ENCODE measurements at regions not wholly inside any gene's neighbourhood (a gene's known extent, or its start where the extent isn't known, plus 50 kb on each side); places are given as distances from the start of the nearest gene placed in this dataset.

DNA sequence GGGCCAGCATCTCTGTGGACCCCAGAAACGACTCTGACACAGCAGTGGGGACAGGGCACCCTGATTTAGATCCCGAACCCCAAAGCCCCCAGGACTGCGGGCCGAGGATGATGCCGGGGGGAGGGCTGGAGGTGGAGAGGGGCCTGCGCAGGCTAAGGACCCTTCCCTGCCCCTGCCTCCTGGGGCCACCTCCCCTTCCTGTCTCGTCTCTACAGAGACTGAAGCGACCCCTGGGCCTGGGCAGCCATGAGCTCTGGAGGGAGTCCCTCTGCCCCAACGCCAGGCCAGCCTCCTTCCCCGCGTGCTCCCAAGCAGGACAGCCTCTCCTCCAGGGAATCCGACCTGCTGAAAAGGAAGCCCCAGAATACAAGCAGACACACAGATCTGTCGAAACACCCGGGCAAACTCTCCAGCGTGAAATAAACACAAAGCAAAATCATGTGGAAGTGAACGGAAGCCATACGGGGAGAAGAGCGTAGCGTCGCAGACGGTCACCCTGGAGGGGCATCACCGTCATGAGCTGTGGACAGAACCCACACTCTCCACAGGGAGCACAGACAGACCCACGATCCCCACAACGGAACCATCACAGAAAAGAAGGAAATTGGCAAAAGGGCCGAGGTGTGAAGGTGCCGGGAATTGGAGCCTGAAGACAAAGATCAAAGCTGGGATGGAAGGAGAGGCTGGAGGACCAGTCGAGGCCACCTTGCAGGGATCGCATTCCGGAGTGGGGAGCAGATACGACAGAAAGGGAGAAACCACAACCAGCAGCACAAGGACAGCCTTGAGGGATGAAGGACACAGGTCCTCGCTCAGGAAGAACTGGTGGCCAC lies 51.0 kb upstream of the CTDP1 start:
- DNase-seq = no peak

DNA sequence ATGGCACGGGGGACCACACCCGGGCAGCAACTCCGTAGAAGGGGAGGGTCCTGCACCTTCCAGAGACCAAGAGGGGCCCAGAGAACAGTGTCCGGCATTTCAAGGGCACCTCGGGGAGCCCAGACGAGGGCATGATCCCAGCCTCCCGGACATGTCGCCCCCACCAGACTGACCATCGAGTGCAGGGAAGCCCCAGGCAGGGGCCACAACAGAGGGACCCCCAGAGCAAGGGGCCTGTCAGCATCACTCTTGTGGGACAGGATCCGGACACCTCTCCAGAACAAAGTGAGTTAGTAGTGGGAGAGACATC lies 50.4 kb upstream of the CTDP1 start:
- DNase-seq = no peak

DNA sequence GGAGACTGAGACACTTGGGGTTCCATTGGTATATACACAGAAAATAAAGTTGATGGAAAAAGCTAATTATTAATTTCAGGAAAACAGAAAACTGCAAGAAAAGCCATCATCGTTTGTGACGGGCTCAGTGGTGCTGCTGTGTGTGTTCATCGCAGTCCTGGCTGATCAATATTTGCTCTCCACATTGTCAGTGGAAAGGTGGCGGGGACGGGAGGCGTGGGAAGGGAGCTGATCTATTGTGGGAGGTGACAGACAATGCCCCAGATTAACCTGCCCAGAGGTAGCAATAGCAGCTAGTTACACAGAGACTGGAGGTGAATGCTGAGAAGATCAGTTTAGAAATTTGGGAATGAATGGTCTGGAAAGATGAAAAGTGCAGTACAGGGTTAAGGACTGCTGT lies 50.0 kb upstream of the CTDP1 start:
- DNase-seq = no peak

Measured in SHP77 (cell line).